ENCODE measurements at regions not wholly inside any gene's neighbourhood (a gene's known extent, or its start where the extent isn't known, plus 50 kb on each side); places are given as distances from the start of the nearest gene placed in this dataset.

DNA sequence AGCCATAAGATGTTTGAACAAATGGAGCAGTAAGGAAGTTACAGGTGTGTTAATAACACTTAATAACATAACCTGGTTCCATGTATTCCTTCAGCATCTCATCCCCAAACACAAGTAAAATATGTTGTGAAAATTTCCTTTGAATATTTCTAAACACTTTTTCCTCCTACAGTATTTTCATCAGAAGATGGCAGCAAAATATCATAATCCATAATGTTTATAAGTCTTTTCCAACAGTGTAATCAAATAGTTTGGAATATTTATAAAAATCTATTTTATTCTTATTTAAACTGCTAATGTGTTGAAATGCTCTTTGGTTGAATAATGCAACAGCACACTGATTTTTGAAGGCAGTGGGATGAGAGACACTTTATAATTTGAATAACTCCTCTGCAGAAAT lies 1020.5 kb downstream of the OTOL1 start:
- TF ChIP-seq MAZ (IDR thresholded peaks at IDR 0.05; ENCODE audit: borderline replicate concordance, low read depth, low read length) (no peak), MAZ (CRISPR knock-in tag; IDR thresholded peaks at IDR 0.05; ENCODE audit: low read depth) (no peak), TCF7L2 (IDR thresholded peaks at IDR 0.05; ENCODE audit: low read depth, low read length) (no peak), KDM5A (IDR thresholded peaks at IDR 0.05; ENCODE audit: borderline replicate concordance, low read length) (no peak), HDAC6 (IDR thresholded peaks at IDR 0.05; ENCODE audit: low read depth, low read length) (no peak), TAF1 (CRISPR knock-in tag; IDR thresholded peaks at IDR 0.05) (no peak), ZSCAN21 (CRISPR knock-in tag; IDR thresholded peaks at IDR 0.05; ENCODE audit: borderline replicate concordance) (no peak), SMAD3 (CRISPR knock-in tag; IDR thresholded peaks at IDR 0.05) (no peak), ZNF563 (CRISPR knock-in tag; IDR thresholded peaks at IDR 0.05) (no peak), ZNF383 (CRISPR knock-in tag; IDR thresholded peaks at IDR 0.05; ENCODE audit: borderline replicate concordance) (no peak), POLR2A (IDR thresholded peaks at IDR 0.05; ENCODE audit: insufficient read depth in 1 of 2, low read depth in 2 of 2, low read length in 2 of 2) (no peak), TCF7 (IDR thresholded peaks at IDR 0.05; ENCODE audit: low read depth) (no peak), TCF12 (IDR thresholded peaks at IDR 0.05) (no peak), TCF12 (CRISPR knock-in tag; IDR thresholded peaks at IDR 0.05) (no peak)
- TF ChIP-seq, protein P1, sequence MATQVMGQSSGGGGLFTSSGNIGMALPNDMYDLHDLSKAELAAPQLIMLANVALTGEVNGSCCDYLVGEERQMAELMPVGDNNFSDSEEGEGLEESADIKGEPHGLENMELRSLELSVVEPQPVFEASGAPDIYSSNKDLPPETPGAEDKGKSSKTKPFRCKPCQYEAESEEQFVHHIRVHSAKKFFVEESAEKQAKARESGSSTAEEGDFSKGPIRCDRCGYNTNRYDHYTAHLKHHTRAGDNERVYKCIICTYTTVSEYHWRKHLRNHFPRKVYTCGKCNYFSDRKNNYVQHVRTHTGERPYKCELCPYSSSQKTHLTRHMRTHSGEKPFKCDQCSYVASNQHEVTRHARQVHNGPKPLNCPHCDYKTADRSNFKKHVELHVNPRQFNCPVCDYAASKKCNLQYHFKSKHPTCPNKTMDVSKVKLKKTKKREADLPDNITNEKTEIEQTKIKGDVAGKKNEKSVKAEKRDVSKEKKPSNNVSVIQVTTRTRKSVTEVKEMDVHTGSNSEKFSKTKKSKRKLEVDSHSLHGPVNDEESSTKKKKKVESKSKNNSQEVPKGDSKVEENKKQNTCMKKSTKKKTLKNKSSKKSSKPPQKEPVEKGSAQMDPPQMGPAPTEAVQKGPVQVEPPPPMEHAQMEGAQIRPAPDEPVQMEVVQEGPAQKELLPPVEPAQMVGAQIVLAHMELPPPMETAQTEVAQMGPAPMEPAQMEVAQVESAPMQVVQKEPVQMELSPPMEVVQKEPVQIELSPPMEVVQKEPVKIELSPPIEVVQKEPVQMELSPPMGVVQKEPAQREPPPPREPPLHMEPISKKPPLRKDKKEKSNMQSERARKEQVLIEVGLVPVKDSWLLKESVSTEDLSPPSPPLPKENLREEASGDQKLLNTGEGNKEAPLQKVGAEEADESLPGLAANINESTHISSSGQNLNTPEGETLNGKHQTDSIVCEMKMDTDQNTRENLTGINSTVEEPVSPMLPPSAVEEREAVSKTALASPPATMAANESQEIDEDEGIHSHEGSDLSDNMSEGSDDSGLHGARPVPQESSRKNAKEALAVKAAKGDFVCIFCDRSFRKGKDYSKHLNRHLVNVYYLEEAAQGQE (IDR thresholded peaks at IDR 0.05; ENCODE audit: borderline replicate concordance in 1 of 2, low read depth in 1 of 2, low read length in 2 of 2) = no peak
- TF ChIP-seq, protein P2, sequence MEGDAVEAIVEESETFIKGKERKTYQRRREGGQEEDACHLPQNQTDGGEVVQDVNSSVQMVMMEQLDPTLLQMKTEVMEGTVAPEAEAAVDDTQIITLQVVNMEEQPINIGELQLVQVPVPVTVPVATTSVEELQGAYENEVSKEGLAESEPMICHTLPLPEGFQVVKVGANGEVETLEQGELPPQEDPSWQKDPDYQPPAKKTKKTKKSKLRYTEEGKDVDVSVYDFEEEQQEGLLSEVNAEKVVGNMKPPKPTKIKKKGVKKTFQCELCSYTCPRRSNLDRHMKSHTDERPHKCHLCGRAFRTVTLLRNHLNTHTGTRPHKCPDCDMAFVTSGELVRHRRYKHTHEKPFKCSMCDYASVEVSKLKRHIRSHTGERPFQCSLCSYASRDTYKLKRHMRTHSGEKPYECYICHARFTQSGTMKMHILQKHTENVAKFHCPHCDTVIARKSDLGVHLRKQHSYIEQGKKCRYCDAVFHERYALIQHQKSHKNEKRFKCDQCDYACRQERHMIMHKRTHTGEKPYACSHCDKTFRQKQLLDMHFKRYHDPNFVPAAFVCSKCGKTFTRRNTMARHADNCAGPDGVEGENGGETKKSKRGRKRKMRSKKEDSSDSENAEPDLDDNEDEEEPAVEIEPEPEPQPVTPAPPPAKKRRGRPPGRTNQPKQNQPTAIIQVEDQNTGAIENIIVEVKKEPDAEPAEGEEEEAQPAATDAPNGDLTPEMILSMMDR (CRISPR knock-in tag; IDR thresholded peaks at IDR 0.05) = no peak

Measured in HepG2 (cell line).